ENCODE measurements at regions not wholly inside any gene's neighbourhood (a gene's known extent, or its start where the extent isn't known, plus 50 kb on each side); places are given as distances from the start of the nearest gene placed in this dataset.
"Not testable (repeated sequence)": the region's sequence is repeated elsewhere in the genome, so short reads cannot be mapped to it uniquely, and the experiment has no call there.

DNA sequence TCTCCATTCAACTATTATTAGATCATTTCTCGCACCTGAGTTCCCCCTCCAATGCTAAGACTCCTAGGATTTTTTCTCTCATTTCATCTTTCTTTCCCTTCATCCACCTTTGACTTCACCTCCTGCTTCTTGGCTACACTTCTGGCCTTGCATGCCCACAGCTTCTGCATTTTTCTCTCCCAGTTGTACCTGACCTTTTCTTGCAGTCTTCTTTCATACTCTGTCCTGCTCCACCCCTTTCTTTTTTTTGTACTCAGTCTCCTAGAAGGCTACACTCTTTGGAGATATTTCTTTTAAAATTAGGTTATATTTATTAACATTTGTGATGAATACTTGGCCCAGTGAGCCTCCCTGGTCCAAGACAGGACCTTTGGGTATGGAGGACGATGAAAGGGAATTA is 190.4 kb downstream of the DEPDC1B start:
- CTCF ChIA-PET, result no interaction called here

DNA sequence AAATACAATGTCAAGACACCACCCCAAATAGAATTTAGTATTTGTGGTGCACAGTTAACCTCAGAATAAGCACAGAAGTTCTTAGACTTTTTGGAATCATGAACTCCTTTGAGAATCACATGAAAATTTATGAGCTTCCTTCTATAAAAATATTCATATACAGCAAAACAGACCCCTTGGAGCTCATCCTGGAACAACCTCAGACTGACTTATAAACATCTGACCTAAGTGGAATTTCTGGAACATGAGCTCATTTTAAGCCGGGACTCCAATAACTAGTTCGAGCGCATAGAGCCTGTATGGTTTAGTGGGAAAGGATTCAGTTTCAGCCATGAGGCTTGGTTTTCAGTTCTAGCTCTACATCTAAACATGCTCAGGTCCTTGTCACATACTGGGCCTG is 192.3 kb downstream of the DEPDC1B start:
- Mint-ChIP-seq H3K4me1 (no peaks in the 10 kb centered on the region), H3K9me3 (no peaks in the 10 kb centered on the region), H3K36me3 (ENCODE audit: low read depth) (no peaks in the 10 kb centered on the region), H3K4me3 (no peak overlapping the region), H3K27ac (no peak overlapping the region), H3K27me3 (peaks cover 2% of the 10 kb centered on the region)
- DNase-seq, result no peak
- CTCF ChIA-PET, result no interaction called here
- POLR2A ChIA-PET, result no interaction called here

More for the DNA sequence above, 190.4 kb downstream of the DEPDC1B start:
- Mint-ChIP-seq H3K4me1 (no peaks in the 10 kb centered on the region), H3K27me3 (peaks cover 2% of the 10 kb centered on the region), H3K4me3 (no peak overlapping the region), H3K9me3 (no peaks in the 10 kb centered on the region), H3K27ac (no peak overlapping the region), H3K36me3 (ENCODE audit: low read depth) (no peaks in the 10 kb centered on the region)
- POLR2A ChIA-PET, result no interaction called here
- DNase-seq, result no peak

DNA sequence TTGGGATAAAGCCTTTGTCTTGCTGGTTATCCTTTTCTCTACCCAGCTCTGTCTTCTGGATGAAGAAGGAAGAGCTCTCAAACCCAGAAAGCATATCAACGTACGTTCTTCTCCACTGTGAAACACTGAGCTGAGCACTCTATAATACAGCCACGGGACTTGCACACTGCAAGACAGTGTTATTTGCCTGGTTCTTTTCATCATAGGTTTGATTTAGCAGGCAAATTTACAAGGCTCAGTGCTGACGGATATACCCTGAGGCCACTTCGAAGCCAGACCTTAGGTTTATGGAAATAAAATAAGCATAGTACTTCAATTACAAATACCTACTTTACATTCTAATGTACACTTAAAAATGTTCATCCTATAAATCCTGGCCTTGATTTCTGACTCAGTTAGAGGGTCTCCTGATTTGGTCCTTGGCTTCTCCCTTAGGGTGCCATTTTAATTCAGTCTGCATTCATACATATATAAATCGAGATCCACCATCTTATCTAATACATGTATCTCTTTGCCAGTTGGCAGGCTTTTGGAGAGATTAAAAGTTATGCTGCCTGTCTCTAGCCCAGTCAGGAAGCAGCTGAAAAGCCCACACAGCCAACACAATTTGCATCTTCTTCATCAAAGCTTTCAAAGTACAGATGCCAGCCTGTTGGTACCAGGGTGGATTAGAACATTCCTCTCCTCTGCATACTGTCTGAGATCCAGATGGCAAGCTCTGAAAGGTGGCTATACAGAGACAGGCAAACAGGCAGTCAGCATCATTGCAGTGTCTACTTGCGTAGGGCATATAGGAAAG is 194.4 kb downstream of the DEPDC1B start:
- DNase-seq, result no peak
- no peak overlapping the region for H3K27ac Mint-ChIP-seq
- H3K4me1 Mint-ChIP-seq, result no peaks in the 10 kb centered on the region
- ChIA-PET POLR2A (no interaction called here), CTCF (no interaction called here)
- H3K27me3 Mint-ChIP-seq, result peaks cover 2% of the 10 kb centered on the region
- no peaks in the 10 kb centered on the region for H3K36me3 Mint-ChIP-seq (ENCODE audit: low read depth)
- H3K4me3 Mint-ChIP-seq, result no peak overlapping the region
- H3K9me3 Mint-ChIP-seq, result no peaks in the 10 kb centered on the region

DNA sequence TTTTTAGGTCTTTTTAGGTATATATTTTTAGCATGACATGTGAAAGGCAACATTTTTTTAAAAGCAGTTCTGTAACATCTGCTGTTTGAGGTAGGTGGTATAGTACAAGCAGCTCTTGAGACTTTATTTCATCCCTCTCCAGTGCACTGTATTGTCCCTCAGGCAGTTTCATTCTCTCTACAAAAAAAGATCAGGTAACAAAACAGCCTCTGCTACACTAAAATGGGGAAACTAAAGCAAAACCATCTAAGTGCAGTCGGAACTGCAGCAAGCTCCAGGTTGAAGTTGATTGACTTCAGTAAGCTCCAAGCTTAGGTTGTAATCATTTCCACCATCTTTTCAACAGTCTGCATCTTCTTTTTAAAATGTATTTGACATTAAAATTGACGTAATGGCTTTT is 195.6 kb downstream of the DEPDC1B start:
- H3K4me3 Mint-ChIP-seq, result no peak overlapping the region
- no peak for DNase-seq
- no peaks in the 10 kb centered on the region for H3K36me3 Mint-ChIP-seq (ENCODE audit: low read depth)
- H3K27ac Mint-ChIP-seq, result no peak overlapping the region
- H3K9me3 Mint-ChIP-seq, result no peaks in the 10 kb centered on the region
- peaks cover 2% of the 10 kb centered on the region for H3K27me3 Mint-ChIP-seq
- no peaks in the 10 kb centered on the region for H3K4me1 Mint-ChIP-seq
- ChIA-PET POLR2A (no interaction called here), CTCF (no interaction called here)

DNA sequence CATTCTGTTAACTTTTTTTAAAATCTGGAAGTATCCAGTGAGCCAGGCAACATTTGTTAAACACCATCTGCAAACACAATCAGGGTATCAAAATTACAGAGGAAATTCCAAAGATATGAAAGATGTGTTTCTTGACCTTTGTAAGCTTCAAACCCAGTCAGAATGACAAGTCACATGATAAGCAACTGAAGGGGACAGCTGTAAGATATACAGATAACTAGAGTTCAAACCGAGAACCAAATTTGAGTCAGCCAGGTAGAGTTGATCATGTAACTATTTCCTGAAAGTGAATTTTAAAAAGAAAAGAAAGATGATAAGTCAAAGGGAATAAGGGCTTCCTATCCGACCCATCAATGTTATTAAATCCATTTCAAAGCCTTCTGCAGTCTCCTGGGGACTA is 196.2 kb downstream of the DEPDC1B start:
- Mint-ChIP-seq H3K4me1 (no peaks in the 10 kb centered on the region), H3K9me3 (no peaks in the 10 kb centered on the region), H3K36me3 (ENCODE audit: low read depth) (no peaks in the 10 kb centered on the region), H3K27me3 (peaks cover 2% of the 10 kb centered on the region), H3K4me3 (no peak overlapping the region), H3K27ac (no peak overlapping the region)
- ChIA-PET CTCF (no interaction called here), POLR2A (no interaction called here)
- no peak for DNase-seq

DNA sequence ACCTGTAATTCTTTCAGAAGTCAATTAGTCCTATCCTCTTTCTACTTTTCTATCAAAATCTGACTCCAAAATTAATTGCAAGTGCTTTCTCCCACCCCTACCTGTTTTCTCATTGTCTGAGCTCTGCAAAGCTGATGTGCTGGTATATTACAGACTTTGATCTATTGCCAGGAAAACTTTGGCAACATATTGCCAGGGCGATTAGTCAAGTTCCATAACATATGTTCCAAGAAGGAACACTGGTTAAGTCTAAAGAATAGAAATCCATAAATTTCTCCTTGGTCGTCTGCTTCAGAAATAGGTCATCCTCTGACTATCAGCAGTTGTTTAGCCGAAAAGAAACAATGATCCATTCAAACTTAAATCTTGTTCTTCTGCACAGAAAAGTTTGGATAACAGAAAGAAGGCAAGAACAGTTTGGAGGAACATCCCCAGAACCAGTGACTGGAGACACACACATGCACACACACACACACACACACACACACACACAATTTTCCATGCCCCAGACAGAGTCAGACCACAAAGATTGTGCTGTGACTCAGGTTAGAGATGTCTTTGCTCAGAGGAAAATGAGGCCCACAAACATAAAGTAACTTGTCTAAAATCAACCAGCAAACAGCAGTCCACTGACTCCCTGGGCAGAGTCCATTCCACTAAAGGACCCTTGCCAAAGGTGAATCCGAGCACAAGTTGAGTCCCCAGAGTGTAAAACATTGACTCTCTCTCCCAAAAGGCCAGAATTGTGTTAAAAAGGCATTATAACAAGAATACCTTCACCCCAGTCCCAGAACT is 202.1 kb downstream of the DEPDC1B start:
- Mint-ChIP-seq H3K36me3 (ENCODE audit: low read depth) (no peaks in the 10 kb centered on the region), H3K27ac (no peak overlapping the region), H3K4me1 (no peaks in the 10 kb centered on the region), H3K4me3 (no peak overlapping the region), H3K9me3 (peaks cover 2% of the 10 kb centered on the region), H3K27me3 (no peaks in the 10 kb centered on the region)
- ChIA-PET POLR2A (no interaction called here), CTCF (no interaction called here)
- DNase-seq, result no peak

DNA sequence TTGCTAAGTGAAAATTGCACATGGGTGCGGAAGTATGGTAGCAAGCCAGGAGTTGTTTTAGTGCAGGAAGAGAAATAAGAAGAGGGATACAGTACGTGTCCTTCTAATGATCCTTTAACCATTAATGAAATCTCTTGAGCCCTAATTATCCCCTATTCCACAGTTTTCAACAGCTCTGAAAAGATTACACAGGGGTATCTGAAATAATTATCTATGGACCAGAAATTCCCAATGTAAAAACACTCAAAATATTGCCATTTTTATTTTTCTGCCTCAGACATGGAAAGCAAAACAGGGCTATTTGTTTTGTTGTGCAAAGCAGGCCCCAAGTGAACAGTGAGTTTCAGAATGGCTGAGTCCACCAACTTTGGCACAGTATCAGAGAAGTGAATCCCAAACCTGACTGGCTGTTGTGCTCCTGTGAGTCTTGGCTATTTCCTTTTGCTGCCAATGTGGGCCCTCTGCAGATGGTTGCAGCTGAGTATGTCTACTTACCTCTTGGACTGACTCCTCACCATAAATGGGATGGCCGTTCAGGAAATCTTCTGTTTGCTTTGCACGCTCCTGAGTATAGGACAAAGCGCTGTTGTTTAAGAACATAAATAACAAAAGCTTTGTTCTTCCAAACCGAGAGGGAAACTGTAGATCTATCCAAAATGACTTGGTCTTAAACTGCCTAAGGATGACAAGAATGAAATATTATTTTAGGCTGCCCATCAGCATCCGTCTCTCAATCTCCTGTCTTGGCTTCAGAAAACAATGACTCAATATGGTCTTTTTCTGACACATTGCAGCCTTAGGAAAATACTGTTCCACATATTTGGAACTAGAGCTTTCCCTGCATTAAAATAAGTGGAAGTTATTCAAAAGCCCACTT is 204.1 kb downstream of the DEPDC1B start:
- H3K27ac Mint-ChIP-seq, result no peak overlapping the region
- no peaks in the 10 kb centered on the region for H3K36me3 Mint-ChIP-seq (ENCODE audit: low read depth)
- DNase-seq, result no peak
- POLR2A ChIA-PET, result no interaction called here
- H3K4me3 Mint-ChIP-seq, result no peak overlapping the region
- CTCF ChIA-PET, result no interaction called here
- peaks cover 3% of the 10 kb centered on the region for H3K9me3 Mint-ChIP-seq
- no peaks in the 10 kb centered on the region for H3K4me1 Mint-ChIP-seq
- H3K27me3 Mint-ChIP-seq, result no peaks in the 10 kb centered on the region

DNA sequence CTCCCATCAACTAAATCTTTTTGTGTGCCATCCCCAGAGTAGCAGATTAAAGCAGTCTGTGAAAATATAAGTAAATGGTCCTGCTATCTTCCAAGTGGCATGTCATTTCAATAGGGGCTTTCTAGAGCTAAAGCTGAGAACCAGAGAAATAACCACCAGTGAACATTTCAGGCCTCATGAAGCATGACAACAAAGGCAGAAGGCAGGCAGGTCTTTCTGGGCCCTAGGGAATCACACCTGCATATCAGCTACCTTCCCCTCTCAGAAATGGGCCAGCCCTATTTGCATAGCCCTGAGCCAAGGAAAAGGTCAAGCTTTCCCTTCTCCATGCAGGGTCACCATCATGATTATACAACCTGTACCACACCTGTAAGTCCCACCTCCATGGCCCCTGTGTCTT is 205.3 kb downstream of the DEPDC1B start:
- DNase-seq, result no peak
- Mint-ChIP-seq H3K4me1 (no peaks in the 10 kb centered on the region), H3K27ac (no peak overlapping the region), H3K36me3 (ENCODE audit: low read depth) (no peaks in the 10 kb centered on the region), H3K9me3 (peaks cover 3% of the 10 kb centered on the region), H3K4me3 (no peak overlapping the region), H3K27me3 (no peaks in the 10 kb centered on the region)
- ChIA-PET POLR2A (no interaction called here), CTCF (no interaction called here)

DNA sequence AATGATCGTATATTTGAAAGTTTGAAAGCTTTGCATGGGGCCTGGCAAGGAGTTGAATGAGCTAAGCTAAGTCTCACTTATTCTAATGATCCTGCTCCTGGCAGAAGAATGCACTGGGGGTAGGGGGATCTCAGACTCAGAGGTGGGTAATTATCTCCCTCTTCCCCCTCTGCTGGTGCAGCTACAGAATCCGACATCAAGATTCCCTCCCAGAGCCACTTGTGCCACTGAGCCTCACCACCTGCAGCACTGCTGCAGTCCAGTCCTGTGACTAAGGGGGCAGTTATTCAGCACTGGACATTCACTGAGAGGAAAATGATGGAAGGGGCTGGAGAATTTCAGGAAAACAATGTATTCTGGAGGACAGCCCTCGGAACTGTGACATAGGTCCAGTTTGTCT is 205.8 kb downstream of the DEPDC1B start:
- ChIA-PET POLR2A (no interaction called here), CTCF (no interaction called here)
- Mint-ChIP-seq H3K36me3 (ENCODE audit: low read depth) (no peaks in the 10 kb centered on the region), H3K4me3 (no peak overlapping the region), H3K27ac (no peak overlapping the region), H3K27me3 (no peaks in the 10 kb centered on the region), H3K9me3 (peaks cover 3% of the 10 kb centered on the region), H3K4me1 (no peaks in the 10 kb centered on the region)
- DNase-seq, result no peak

DNA sequence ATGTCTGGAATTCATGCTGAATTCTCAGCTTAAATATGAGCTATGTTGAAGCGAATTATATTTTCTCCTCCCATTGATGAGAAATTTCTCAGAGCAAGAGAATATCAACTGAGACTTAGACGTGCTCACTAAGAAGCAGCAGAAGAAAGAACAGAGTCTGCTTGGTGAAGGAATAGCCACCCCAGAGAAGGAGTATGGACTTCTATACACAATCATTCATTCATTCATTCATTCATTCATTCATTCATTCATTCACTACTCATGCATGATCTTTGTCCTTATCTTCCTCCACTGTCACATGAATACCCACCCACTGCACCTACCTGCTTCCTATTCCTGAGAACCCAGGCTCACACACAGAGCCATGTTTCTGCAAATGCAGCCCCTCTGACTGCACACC is 206.6 kb downstream of the DEPDC1B start:
- Mint-ChIP-seq H3K36me3 (ENCODE audit: low read depth) (no peaks in the 10 kb centered on the region), H3K9me3 (peaks cover 3% of the 10 kb centered on the region), H3K27me3 (no peaks in the 10 kb centered on the region), H3K4me1 (no peaks in the 10 kb centered on the region), H3K27ac (no peak overlapping the region), H3K4me3 (no peak overlapping the region)
- CTCF ChIA-PET, result no interaction called here
- POLR2A ChIA-PET, result no interaction called here
- no peak for DNase-seq

DNA sequence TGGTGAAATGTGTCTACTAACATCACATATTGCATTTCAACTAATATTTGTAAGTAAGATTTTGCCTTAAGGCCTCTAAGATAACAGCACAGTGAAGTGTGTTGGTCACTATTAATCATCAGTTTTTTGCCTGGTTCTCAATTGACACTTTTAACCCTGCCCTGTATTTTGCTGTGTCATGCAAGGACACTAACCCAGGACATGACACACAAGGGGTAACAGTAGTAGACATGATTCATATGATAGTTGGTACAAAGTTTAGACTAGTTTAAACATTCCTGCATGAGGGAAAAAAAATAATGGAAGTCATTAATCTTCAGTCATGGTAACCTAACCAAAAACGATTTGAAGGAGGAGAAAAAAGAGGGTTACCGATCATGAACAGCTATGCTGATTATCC is 207.0 kb downstream of the DEPDC1B start:
- H3K27ac Mint-ChIP-seq, result no peak overlapping the region
- CTCF ChIA-PET, result no interaction called here

DNA sequence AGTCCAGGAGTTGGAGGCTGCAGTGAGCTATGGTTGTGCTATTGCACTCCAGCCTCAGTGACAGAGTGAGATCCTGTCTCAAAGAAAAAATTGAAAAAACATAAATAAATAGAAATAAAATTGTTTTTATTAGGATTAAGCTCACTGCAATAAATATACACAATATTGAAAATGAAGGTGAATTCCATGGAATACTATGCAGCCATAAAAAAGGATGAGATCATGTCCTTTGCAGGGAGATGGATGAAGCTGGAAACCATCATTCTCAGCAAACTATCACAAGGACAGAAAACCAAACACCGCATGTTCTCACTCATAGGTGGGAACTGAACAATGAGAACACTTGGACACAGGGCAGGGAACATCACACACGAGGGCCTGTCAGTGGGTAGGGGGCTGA is 207.6 kb downstream of the DEPDC1B start:
- H3K36me3 Mint-ChIP-seq (ENCODE audit: low read depth); H3K9me3 Mint-ChIP-seq; CTCF ChIA-PET; H3K4me3 Mint-ChIP-seq; H3K4me1 Mint-ChIP-seq; H3K27me3 Mint-ChIP-seq; POLR2A ChIA-PET; H3K27ac Mint-ChIP-seq; DNase-seq: not testable (repeated sequence)

More for the DNA sequence above, 207.0 kb downstream of the DEPDC1B start:
- Mint-ChIP-seq H3K4me3 (no peak overlapping the region), H3K27me3 (no peaks in the 10 kb centered on the region), H3K4me1 (no peaks in the 10 kb centered on the region), H3K36me3 (ENCODE audit: low read depth) (no peaks in the 10 kb centered on the region), H3K9me3 (peaks cover 3% of the 10 kb centered on the region)
- DNase-seq, result no peak
- POLR2A ChIA-PET, result no interaction called here

DNA sequence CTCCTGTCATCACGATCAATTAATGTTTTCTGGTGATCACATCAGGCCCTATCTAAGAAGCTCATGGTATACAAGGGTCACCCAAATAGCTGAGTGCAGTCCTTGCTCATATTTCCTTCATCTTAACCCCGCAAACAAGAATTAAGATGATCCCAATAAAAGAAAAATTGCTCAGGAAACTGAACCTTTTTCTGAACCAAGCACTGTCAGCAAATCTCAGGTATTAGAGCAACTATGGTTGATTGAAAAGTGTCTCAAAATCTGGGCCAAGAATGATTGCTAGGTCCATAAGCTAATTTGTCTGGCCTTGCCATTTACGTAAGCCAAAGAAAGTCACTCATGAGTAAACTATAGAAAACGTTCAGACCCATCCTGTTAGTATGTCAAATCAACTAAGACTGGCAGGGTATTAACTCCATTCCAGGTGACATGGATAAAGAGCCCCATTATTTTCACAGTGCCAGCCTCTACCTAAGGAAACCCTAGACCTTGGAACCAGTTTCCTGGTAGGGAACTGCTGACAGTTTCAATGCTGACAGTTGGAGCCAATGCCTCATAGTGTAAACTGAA is 209.3 kb downstream of the DEPDC1B start:
- H3K4me1 Mint-ChIP-seq, result no peaks in the 10 kb centered on the region
- H3K27ac Mint-ChIP-seq, result no peak overlapping the region
- no peak for DNase-seq
- no peaks in the 10 kb centered on the region for H3K27me3 Mint-ChIP-seq
- no peak overlapping the region for H3K4me3 Mint-ChIP-seq
- POLR2A ChIA-PET, result no interaction called here
- CTCF ChIA-PET, result no interaction called here
- no peaks in the 10 kb centered on the region for H3K36me3 Mint-ChIP-seq (ENCODE audit: low read depth)
- peaks cover 3% of the 10 kb centered on the region for H3K9me3 Mint-ChIP-seq

Data from activated CD4-positive, alpha-beta memory T cell treated with anti-CD3 and anti-CD28 coated beads, Interleukin-2, amount 10 ng/mL, durations not matched to agents 7 days and 5 days (primary cell).